HG03103 (cell line): ENCODE measurements at regions not wholly inside any gene's neighbourhood (a gene's known extent, or its start where the extent isn't known, plus 50 kb on each side); places are given as distances from the start of the nearest gene placed in this dataset.

Source experiments
- ATAC-seq: cut with Tn5 transposase; IDR thresholded peaks from one replicate; pipeline ENCODE4 v1.9.1; 2021; ENCODE audit warnings: low read depth; ENCODE audit not compliant: unreplicated experiment

DNA sequence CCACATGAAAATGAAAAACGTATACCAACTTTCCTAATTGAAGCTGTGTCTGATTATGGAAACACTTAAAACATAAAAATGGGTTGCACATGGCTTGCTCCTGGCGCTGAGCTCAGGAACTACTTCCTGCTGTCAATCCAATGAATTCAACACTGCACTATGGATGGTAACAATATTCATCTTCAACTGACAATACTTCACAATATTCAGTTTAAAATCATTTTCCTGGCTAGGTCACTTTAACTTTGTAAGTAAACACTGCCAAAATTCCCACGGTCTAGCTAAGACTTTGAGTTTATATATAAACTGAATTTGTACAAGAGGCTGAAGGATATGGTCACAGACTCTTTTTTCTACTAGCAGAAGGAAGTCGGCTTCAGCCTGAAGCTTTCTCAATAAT lies 556.9 kb downstream of the TNS3 start:
- ATAC-seq: no peak

DNA sequence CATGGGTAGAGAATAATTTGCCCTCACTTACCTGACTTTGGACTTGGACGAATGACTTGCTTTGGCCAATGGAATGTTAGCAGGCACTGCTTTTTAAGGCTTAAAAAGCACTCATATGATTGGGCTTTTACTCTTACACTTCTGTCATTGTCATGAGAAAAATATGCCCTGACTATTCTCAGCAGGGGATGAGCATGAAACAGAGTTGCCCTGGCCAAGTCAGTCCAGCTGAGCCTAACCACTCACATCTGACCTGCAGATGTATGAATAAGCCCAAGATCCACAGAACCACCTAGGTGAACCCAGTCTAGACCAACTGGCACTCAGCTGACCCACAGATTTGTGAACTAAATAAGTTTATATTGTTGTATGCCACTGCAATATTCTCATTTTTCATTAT lies 573.5 kb downstream of the TNS3 start:
- no peak for ATAC-seq

DNA sequence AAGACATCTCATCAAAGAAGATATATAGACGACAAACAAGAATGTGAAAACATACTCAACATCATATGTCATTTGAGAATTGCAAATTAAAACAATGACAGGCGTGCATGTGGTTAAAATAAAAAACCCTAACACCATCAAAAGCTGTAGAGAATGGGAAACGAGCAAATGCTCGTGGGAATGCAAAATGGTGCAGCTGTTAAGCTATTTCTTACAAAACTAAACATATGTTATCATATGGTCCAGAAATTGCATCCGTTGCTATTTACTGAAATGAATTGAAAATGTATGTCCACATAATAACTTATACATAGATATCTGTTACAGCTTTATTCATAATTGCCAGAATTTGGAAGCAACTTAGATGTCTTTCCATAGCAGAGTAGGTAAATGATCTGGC lies 574.4 kb downstream of the TNS3 start:
- ATAC-seq: no peak

DNA sequence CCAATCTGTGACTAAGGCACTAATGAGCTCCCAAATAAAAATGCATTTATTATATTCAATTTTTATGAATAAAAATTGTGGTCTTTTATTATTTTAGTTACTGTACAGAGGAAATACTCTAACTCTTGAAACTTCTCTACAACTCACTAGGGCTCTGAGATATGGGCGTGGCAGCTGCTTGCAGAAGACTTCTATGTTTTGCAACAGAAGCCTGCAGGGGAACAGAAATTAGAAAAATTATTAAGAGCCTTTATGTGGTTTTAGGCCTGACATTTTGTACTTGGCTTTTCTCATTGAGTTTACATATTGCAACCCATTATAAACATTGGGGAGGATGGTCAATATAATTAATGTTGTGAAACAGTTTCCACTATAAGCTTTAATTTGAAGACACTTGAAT lies 581.4 kb downstream of the TNS3 start:
- ATAC-seq: no peak

DNA sequence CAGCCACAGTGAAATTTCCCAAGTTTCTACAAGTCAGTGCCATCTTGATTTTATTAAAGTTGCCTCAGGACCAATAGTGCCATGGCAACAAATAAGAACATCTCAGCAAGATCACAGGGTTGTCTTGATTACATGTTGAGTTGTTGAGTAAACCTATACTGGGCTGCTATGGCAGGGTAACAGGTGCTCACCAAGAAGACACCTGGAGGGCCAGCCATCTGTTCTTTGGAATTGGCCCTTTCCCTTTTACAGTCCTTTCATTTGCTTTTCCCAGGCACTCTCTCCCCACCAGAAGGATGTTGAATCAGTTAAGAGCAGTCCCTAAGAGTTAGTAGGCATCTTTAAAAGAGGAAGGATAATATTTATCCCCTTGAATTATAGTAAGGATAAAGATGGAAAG lies 582.0 kb downstream of the TNS3 start:
- ATAC-seq: no peak

DNA sequence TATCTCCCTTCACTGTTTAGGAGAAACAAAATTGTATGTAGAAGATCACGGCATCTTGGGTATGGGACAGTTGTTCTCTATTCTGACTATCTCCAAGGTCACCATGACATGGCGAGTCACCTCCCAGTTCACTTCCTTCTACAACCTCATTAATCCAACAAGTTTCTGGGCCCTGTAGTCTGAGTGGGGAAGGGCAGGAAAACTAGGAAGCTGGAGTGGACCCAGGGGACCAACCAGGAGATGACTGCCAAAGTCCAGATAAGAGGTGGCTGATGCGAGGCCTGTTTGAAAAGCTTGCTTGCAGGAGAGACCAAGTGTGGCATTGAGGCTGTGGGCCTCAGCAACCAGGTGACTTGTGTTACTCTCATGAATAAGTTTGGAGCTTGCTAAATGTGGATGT lies 584.9 kb downstream of the TNS3 start:
- no peak for ATAC-seq

DNA sequence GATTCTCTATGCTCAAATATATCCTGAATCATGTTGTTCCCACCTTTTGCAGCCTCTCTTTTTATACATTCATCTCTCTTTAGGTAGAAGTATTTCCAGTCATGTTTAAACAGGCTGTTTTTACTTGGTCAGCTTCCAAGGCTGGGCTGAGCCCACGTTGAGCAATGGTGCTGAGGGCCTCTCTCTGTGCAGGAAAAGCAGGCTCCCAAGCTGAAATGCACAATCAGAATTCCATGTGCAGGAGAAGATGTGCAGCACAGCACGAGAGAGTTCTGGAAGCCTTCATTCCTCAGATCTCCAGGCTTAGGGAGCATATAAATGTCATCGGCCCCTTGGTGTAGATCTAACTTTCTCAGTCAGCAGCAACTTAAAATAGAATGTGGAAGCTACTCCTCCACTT lies 588.5 kb downstream of the TNS3 start:
- ATAC-seq: no peak

DNA sequence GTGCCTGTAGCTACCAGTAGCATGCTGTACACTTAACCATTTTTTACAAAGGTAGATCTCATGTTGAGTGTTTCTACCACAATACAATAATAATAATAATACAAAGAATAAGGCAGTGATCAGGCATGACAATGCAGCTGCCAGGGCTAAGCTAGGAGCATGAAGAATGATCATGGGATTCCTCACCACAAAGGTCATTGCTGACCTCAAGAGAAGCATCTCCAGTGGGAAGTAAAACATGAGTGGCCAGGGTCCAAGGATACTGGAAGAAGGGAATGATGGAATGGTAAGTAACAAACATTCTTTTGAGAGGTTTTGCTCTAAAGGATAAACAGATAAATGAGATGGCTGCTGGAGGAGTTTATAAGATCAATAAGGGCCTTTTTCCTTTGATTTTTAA lies 591.1 kb downstream of the TNS3 start:
- no peak for ATAC-seq

DNA sequence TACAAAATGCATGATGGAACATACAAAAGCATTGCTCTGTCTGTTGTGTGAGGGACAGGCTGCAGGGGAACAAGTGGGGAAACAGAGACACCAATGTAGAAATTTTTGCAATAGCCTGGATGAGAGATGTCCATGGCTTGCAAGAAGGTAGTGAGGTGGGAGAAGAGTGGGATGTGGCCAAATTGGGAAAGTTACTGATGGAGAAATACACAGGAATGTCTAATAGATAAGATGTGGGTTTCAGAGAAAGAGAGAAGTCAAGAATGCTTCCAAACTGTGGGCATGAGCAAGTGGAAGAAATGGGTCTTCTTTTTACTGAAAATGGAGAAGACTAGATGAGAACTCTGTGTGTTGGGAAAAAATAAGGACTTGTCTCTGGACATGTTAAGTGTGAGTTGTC lies 592.7 kb downstream of the TNS3 start:
- no peak for ATAC-seq

DNA sequence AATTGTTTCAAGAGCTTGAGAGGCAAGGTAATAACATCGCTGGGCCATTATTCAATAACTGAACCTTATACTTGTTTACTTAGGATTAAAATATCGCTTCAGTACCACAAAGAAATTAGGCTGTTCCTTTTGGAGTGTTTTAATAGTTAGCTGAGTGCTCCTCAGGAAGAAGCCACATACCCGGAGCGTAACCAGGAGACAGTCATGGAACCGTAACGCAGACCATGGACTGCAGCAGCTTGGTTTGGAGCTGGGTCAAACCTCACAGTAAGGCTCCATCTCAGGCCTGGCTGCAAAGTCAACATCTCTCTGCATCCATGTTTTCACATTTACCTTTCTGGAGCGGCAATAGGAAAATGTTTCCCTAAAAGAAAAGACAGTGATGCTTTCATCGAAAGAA lies 599.0 kb downstream of the TNS3 start:
- no peak for ATAC-seq

DNA sequence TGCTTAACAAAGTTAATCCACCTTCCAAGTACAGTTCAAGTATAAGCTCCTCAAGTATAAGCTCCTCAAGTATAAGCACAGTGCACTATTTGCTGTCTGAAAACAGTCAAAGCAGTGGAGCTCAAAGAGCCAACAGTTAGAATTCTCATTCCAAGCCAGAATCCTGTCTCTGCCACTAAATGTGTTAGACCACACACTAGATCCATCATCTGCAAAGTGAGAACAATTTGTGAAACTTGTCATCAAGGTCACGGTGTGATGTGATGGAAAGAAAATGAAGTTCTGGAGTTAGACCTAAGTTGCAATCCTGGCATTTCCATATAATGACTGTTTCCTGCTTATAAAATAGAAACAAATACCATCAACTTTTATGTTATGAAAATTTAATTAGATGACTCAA lies 602.5 kb downstream of the TNS3 start:
- no peak for ATAC-seq

DNA sequence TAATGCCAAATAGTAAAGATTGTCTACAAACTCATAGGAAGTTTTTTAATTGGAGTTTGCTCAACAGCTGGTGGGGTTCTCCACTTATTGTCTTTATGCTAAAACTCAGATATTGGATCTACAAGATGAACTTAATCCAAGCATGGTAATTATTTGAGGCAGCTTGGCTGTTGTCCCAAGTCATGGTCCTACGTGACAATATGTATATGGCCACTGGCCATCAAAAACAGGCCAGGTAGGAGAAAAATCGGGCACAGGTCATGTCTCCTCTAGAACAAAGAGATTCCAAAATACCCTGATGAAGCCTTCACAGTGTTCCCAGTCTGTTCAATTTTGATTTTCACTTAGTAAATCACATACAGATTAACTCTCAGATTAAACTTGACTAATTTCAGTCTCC lies 606.4 kb downstream of the TNS3 start:
- ATAC-seq: no peak

DNA sequence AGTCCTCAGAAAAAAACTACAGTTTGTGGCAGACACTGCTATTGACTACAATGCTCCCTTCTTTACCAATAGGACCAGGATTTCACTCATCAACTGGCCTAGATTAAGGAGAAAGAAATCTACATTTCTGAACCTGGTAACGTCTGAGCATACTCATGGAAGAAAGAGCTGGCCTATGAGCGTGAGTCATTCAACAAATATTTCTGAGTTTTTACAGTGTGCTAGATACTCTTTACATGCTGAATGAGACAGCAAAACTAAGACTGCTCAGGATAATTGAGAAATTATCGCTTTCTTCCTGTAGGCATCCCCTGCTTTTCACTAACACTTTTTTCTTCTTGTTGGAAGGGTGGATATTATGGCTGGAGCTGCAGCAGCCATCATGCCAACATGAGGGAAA lies 609.7 kb downstream of the TNS3 start:
- ATAC-seq: no peak

DNA sequence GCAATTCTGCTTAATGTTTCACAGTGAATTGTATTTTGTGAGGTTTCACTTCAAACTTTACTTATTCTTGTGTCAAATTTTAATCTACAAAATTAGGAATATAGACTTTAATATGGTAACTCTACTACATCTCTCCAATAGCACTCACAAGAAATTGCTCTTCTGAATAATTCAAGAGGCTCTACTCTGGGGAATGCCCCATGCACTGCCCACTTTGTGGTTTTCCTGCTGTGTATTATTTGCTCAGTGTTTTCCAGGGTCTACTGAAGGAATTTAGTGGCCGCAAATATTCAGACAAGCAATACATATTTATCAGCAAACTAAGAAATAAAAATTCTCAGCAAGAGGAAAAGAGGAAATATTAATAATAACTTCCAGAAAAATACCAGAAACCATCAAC lies 611.4 kb downstream of the TNS3 start:
- no peak for ATAC-seq

DNA sequence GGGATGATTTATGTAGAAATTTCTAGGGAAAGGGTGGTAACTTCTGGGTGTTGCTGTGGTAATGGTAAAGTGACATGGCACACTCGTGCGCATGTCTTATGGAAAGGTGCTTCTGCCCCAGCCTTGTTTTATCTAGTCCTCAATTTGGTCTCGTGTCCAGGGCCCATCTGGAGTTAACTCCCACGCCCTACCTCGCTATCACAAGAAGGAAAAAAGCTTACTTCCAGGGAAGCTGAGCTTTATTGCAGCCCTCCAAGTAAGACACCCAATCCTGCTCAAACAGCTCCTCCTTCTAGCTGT lies 611.8 kb downstream of the TNS3 start:
- ATAC-seq: no peak

DNA sequence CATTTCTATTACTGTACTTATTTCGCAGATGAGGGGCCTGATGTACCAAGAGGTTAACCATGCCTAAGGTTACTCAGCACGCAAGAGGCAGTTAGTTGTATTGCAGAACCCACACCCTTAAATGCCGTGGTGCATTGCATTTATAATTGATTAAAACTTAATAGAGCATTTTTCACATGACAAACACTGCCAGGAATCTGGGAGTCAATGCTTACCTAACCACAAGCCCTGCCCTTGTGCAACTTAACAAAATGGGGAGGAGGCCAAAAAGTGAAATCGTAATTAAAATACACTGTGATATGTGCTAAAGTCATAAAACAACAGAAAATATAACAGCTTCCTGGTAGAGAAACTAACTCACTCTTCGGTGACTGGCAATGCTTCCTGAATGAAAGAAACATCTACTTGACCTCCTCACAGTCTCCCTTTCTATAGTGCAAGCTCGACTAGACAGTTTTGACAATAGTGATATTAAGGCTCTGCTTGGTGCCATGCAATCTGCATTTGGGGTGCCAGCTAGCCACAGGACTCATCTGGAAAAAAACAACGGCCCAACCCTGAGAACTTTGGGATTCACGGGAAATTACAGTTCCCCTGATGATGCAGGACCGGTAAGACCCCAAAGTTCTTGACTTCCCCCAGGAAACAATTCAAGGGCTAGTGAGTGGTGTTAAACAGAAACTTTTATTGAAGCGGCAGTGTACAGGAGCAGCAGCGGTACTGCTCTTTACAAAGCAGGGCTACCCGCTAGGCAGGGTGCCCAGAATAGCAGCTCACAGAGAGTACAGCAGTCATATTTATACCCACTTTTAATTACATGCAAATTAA lies 612.4 kb downstream of the TNS3 start:
- ATAC-seq: no peak

DNA sequence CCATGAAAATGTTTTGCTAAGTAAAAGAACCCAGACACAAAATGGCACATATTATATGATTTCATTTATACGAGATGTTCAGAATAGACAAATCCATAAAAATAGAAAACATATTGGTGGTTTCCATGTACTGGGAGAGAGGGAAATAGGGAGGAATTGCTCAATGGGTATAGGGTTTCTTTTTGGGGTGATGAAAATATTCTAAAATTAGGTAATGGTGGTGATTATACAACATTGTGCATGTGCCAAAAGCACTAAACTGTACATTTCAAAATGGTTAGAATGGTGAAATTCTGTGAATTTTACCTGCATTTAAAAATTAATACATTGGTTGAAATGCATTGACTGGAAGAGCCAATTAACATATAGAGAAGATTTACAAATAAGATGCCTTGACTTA lies 613.9 kb downstream of the TNS3 start:
- no peak for ATAC-seq

DNA sequence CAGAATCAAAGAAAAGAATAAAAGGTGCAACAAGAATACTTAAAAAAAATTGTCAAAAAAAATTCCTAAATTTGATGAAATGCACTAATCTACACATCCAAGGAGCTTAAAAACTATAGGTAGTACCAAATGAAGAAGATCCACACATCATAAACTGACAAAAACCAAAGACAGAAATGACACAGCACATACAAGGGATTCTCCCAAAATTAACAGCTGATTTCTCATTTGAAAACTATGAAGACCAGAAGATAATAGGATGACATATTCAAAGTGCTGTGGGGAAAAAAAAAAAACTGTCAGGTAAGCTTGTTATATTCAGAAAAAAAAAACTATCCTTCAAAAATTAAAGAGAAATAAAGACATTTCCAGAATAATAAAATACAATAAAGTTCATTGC lies 618.2 kb downstream of the TNS3 start:
- ATAC-seq: no peak

DNA sequence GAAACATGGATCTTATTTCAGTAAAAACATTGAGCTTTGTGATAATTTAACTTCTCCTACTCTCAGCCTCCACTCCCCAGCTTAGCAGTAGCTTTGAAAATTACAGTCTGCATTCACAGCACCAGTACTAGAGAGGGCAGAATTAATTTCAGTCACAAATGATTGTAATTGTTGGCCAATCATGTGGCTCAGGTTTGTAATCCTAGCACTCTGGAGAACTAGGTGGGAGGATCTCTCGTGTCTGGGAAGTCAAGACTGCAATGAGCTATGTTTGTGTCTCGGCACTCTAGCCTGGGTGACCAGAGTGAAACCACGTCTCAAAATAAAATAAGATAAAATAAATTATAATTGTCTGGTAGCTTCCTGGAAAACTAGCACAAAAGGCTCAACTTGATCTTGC lies 620.9 kb downstream of the TNS3 start:
- ATAC-seq: no peak

DNA sequence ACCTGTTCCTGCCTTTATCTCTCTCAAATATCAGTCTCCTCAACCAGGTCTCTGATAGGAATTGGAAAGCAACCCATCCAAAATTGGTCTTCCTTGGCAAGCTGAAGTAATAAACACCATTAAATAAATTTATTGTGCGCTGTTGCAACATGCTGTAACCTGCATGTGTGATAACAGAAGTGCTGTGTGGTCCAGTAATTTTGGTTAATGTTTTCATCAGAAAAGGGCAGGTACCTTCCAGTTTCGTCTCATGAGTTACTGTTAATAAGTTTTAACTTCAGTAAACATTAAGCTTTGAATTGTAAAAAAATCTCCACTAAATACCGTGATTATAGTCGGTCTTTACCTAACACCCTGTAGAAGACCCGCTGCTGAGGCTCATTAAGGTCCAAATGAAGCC lies 624.7 kb downstream of the TNS3 start:
- no peak for ATAC-seq

DNA sequence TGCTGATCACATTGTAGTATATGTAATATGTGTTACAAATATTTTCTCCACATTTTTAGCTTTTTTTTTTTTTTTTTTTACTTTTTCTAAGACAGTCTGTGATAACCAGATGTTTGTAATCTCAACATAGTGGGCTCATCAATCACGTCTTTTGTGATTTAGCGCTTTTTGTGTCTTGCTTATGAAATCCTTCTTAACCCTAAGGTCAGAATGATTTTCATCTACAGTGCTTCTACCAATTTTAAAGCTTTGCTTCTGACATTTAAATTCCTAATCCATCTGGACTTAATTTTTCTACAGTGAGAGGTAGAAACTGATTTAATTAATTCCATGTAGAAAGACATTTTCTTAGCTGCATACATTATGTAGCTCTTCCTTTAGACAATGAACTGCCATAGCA lies 626.4 kb downstream of the TNS3 start:
- ATAC-seq: no peak

DNA sequence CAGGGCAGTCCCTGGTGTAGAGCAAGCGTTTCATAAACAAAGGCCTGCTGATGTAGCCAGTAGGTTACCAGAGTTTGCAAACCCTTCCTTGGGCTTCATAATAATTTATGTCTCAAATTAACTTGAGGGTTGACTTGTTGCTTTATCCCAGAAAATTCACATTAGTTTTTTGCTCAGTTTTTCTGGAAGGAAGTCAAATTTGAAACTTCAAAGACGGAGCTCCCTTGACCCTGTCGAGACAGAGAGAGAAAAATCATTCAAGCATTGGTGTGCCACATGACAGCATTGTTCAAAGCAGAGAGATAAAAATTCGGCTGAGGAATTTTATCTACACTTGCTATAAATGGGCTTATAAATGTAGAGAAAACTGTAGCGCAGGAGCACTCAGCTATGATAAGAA lies 627.7 kb downstream of the TNS3 start:
- ATAC-seq: no peak

DNA sequence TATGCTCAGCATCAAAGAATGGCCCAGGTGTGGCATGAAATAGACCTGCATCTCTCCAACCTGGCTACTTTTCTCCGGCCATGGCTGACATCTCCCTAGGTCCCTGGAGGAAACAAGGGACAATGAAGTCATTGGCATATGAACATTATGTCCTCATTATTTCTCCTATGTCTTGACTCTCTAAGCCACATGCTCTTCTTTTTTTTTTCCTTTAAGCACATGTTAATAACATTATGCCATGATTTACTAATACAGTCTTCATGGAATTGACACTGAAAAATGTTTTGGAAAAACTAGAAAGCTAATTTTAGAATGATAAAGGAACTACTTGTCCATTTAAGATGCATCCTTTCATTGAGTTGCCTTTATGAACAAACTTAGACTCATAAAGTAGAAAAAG lies 628.9 kb downstream of the TNS3 start:
- ATAC-seq: no peak
